Uterus (tissue), 3 donors: ENCODE measurements at regions not wholly inside any gene's neighbourhood (a gene's known extent, or its start where the extent isn't known, plus 50 kb on each side); places are given as distances from the start of the nearest gene placed in this dataset.

Experiments used
- DNase-seq, 2 donors: peaks; one replicate each; pipeline ENCODE4 v3.0.0-alpha.2; 2019 to 2020
- H3K27ac ChIP-seq, 2 donors: fragments of 200-600 bp; sonication (generic); 1 replicate in 1 of 2; 2 replicates in 1 of 2; pipeline ENCODE4 v1.5.1; 2016 to 2018
- H3K27me3 ChIP-seq, 2 donors: fragments of 200-600 bp; sonication (generic); one replicate each; pipeline ENCODE4 v1.5.1; 2018 to 2019; ENCODE audit warnings: control low read depth in 1 of 2
- H3K36me3 ChIP-seq, 2 donors: fragments of 200-600 bp; sonication (generic); one replicate each; pipeline ENCODE4 v1.5.1; 2019; ENCODE audit warnings: control low read depth in 1 of 2
- H3K4me1 ChIP-seq, 2 donors: fragments of 200-600 bp; sonication (generic); one replicate each; pipeline ENCODE4 v1.5.1; 2018 to 2019; ENCODE audit warnings: control low read depth in 1 of 2
- H3K4me3 ChIP-seq, 2 donors: fragments of 200-600 bp; sonication (generic); 1 replicate in 1 of 2; 2 replicates in 1 of 2; pipeline ENCODE4 v1.5.1; 2018 to 2019; ENCODE audit warnings: mild to moderate bottlenecking in 1 of 2
- H3K9me3 ChIP-seq, 2 donors: fragments of 200-600 bp; sonication (generic); one replicate each; pipeline ENCODE4 v1.5.1; 2019; ENCODE audit warnings: control low read depth in 1 of 2
- POLR2A ChIP-seq, 2 donors: fragments of 450-650 bp; IDR thresholded peaks; one replicate each; pipeline ENCODE4 v1.6.1; 2016; ENCODE audit warnings: antibody characterized with exemption in 2 of 2, mild to moderate bottlenecking in 1 of 2, moderate library complexity in 1 of 2
- intact Hi-C: fragments of 100-400 bp; cut with DNase I; formaldehyde crosslinking; loops from one replicate; pipeline ENCODE4 v1.15.1; 2023; ENCODE audit warnings: low total_unique reads
- TF ChIP-seq, protein P1 (sequence below), 4 experiments: fragments of 200-600 bp in 2 of 4; fragments of 450-650 bp in 2 of 4; sonication (generic) in 2 of 4; IDR thresholded peaks; one replicate each; pipeline ENCODE4 v1.5.1; 2016 to 2019; ENCODE audit warnings: antibody characterized with exemption in 4 of 4, mild to moderate bottlenecking in 2 of 4, moderate library complexity in 1 of 4
- donor health status: DM: yes; HTN: yes; CAD: no.

DNA sequence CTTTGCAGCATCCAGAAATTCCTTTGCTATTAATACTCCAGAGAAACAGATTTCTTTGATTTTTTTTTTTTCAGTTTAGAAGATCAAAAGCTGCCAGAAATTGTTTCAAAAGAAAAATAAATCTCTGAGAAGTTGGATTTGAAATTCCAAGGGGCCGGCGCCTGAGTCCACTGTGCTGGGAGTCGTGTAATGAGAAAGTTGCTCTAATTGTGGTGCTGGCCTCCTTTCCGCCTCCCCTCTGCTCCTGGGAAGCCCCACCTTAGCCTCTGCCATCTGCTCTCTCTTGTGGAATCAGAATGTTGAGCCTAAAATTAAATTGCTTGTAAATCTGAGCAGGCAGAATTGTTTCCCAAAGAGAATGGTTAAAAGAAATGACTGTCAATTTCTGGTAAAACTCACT, 93.3 kb downstream of the EMX2 start:
- intact Hi-C loops, result no loop called here
- Histone ChIP-seq H3K36me3 (no peaks in the 10 kb centered on the region), H3K4me1 (no peaks in the 10 kb centered on the region), H3K9me3 (no peaks in the 10 kb centered on the region), H3K27me3 (no peaks in the 10 kb centered on the region), H3K27ac (no peak overlapping the region), H3K4me3 (no peak overlapping the region)
- no peak for DNase-seq
- TF ChIP-seq, protein P1, sequence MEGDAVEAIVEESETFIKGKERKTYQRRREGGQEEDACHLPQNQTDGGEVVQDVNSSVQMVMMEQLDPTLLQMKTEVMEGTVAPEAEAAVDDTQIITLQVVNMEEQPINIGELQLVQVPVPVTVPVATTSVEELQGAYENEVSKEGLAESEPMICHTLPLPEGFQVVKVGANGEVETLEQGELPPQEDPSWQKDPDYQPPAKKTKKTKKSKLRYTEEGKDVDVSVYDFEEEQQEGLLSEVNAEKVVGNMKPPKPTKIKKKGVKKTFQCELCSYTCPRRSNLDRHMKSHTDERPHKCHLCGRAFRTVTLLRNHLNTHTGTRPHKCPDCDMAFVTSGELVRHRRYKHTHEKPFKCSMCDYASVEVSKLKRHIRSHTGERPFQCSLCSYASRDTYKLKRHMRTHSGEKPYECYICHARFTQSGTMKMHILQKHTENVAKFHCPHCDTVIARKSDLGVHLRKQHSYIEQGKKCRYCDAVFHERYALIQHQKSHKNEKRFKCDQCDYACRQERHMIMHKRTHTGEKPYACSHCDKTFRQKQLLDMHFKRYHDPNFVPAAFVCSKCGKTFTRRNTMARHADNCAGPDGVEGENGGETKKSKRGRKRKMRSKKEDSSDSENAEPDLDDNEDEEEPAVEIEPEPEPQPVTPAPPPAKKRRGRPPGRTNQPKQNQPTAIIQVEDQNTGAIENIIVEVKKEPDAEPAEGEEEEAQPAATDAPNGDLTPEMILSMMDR (IDR thresholded peaks at IDR 0.05), result no peak
- no peak for TF ChIP-seq POLR2A (IDR thresholded peaks at IDR 0.05)

DNA sequence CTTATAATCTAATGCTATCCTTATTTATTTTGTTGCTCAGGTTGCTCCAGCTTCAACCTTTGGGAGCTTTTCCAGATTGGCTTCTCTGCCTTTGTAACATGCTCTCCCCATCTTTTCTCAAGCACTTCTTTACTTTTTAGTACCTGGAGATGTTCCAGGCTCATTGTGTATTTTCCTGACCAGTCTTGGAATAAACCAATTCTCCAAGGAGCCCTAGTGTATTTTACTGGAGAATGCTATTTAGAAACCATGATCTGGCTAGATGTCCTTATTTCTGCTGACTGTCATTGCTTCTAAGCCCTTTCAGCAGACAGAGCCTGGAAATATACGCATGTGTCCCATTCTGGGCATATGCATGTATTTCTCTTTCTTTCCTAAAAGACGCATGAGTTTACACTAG, 95.7 kb downstream of the EMX2 start:
- no peak overlapping the region for H3K4me3 ChIP-seq
- intact Hi-C loops, result no loop called here
- H3K9me3 ChIP-seq, result no peaks in the 10 kb centered on the region
- H3K4me1 ChIP-seq, result no peaks in the 10 kb centered on the region
- no peaks in the 10 kb centered on the region for H3K27me3 ChIP-seq
- no peak overlapping the region for H3K27ac ChIP-seq
- H3K36me3 ChIP-seq, result no peaks in the 10 kb centered on the region
- DNase-seq, result no peak
- TF ChIP-seq, protein P1 (IDR thresholded peaks at IDR 0.05), result no peak
- TF ChIP-seq POLR2A (IDR thresholded peaks at IDR 0.05), result no peak

GRCh38 chr10:117638664-117639200, 96.2 kb downstream of the EMX2 start:
- DNase-seq, result no peak
- no peak overlapping the region for H3K4me3 ChIP-seq
- no peak for TF ChIP-seq POLR2A (IDR thresholded peaks at IDR 0.05)
- TF ChIP-seq, protein P1 (IDR thresholded peaks at IDR 0.05), result no peak

DNA sequence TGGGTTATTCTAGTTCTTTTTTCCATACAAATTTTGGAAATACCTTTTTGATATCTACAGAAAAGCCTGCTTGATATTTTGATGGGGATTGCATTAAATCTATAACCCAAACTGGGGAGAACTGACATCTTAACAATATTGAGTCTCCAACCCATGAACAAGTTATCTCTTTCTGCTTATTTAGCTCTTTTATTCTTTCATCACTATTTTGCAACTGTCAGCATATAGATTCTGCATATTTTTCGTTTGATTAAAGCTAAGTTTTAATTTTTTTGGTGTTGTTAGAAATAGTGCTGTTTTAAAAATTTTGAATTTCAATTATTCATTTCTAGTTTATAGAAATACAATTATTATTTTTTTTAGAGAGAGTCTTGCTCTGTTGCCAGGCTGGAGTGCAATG, 97.9 kb downstream of the EMX2 start:
- TF ChIP-seq POLR2A (IDR thresholded peaks at IDR 0.05), result no peak
- TF ChIP-seq, protein P1 (IDR thresholded peaks at IDR 0.05), result no peak
- H3K36me3 ChIP-seq, result no peaks in the 10 kb centered on the region
- no peaks in the 10 kb centered on the region for H3K9me3 ChIP-seq
- no peaks in the 10 kb centered on the region for H3K27me3 ChIP-seq
- H3K4me1 ChIP-seq, result no peaks in the 10 kb centered on the region
- H3K27ac ChIP-seq, result no peak overlapping the region
- intact Hi-C loops, result no loop called here
- H3K4me3 ChIP-seq, result no peak overlapping the region
- no peak for DNase-seq

More at GRCh38 chr10:117638664-117639200, 96.2 kb downstream of the EMX2 start:
- intact Hi-C loops, result no loop called here
- Histone ChIP-seq H3K9me3 (no peaks in the 10 kb centered on the region), H3K27me3 (no peaks in the 10 kb centered on the region), H3K4me1 (no peaks in the 10 kb centered on the region), H3K36me3 (no peaks in the 10 kb centered on the region), H3K27ac (no peak overlapping the region)

DNA sequence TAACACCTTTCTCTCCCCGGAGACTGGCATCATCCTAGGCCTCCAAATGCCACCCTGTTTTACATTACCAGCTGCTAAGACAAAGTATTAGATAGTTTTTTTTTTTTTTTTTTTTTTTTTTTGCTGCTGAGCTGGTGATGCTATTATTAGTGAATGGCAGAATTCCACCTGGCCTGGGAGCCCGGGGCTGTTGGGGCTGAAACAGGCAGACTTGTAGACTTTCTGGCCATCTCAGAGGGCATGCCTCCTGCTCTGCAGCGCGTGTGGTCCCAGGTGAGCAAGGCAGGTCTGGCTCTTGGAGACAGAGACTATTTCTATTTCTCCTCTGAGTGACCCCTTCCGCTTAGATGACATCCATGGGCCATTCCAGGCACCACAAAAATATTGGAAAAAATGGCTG, 104.2 kb downstream of the EMX2 start:
- Histone ChIP-seq H3K36me3 (no peaks in the 10 kb centered on the region), H3K9me3 (peaks cover 0 to 3% of the 10 kb centered on the region in 2 donors), H3K4me3 (no peak overlapping the region), H3K27ac (no peak overlapping the region), H3K27me3 (no peaks in the 10 kb centered on the region), H3K4me1 (no peaks in the 10 kb centered on the region)
- intact Hi-C loops, result no loop called here
- no peak for DNase-seq
- TF ChIP-seq POLR2A (IDR thresholded peaks at IDR 0.05), result no peak

- H3K36me3 ChIP-seq, result no peaks in the 10 kb centered on the region
- no peak for DNase-seq
- intact Hi-C loops, result no loop called here
- no peak overlapping the region for H3K4me3 ChIP-seq
- no peaks in the 10 kb centered on the region for H3K4me1 ChIP-seq
- no peak overlapping the region for H3K27ac ChIP-seq
- peaks cover 0 to 3% of the 10 kb centered on the region in 2 donors for H3K9me3 ChIP-seq
- no peaks in the 10 kb centered on the region for H3K27me3 ChIP-seq
- TF ChIP-seq POLR2A (IDR thresholded peaks at IDR 0.05), result no peak
- TF ChIP-seq, protein P1 (IDR thresholded peaks at IDR 0.05), result no peak
Observed at GRCh38 chr10:117647306-117647705, 104.8 kb downstream of the EMX2 start.
